Activated CD4-positive, alpha-beta memory T cell treated with anti-CD3 and anti-CD28 coated beads for 36 hours (primary cell): ENCODE measurements at regions not wholly inside any gene's neighbourhood (a gene's known extent, or its start where the extent isn't known, plus 50 kb on each side); places are given as distances from the start of the nearest gene placed in this dataset.

Experiments used
- CTCF ChIA-PET: fragments of 350-600 bp; sonication (Branson Sonifier 250); formaldehyde crosslinking; loops from one replicate; lab custom pipeline; 2021; ENCODE audit warnings: antibody characterized with exemption, inconsistent platforms; lab: Charles Lee
- POLR2A ChIA-PET: fragments of 350-600 bp; sonication (Branson Sonifier 250); formaldehyde crosslinking; loops from one replicate; lab custom pipeline; 2021; ENCODE audit warnings: antibody characterized with exemption; lab: Charles Lee
- DNase-seq: peaks from one replicate; pipeline ENCODE4 v3.0.0-alpha.2; 2020
- H3K27ac Mint-ChIP-seq: one replicate; pipeline ENCODE4 v1.8.0; 2021; ENCODE audit warnings: mixed read lengths
- H3K27me3 Mint-ChIP-seq: one replicate; pipeline ENCODE4 v1.8.0; 2021; ENCODE audit warnings: mixed read lengths
- H3K36me3 Mint-ChIP-seq: one replicate; pipeline ENCODE4 v1.8.0; 2021; ENCODE audit warnings: mixed read lengths
- H3K4me1 Mint-ChIP-seq: one replicate; pipeline ENCODE4 v1.8.0; 2021; ENCODE audit warnings: low read depth, mixed read lengths
- H3K4me3 Mint-ChIP-seq: one replicate; pipeline ENCODE4 v1.8.0; 2021; ENCODE audit warnings: mild to moderate bottlenecking, mixed read lengths
- H3K9me3 Mint-ChIP-seq: one replicate; pipeline ENCODE4 v1.8.0; 2021; ENCODE audit warnings: mixed read lengths
- intact Hi-C: fragments of 100-400 bp; cut with micrococcal nuclease; formaldehyde crosslinking; loops from one replicate; pipeline ENCODE4 v1.15.1; 2023

GRCh38 chr1:30403061-30403645 is 320.2 kb downstream of the MATN1 start:
- intact Hi-C loops: no loop called here
- H3K9me3 Mint-ChIP-seq: no peaks in the 10 kb centered on the region
- ChIA-PET POLR2A (no interaction called here), CTCF (no interaction called here)
- H3K4me3 Mint-ChIP-seq: no peak overlapping the region
- no peaks in the 10 kb centered on the region for H3K4me1 Mint-ChIP-seq
- no peaks in the 10 kb centered on the region for H3K36me3 Mint-ChIP-seq
- no peak overlapping the region for H3K27ac Mint-ChIP-seq
- peaks cover 2% of the 10 kb centered on the region for H3K27me3 Mint-ChIP-seq
- DNase-seq: no peak

GRCh38 chr1:30402031-30402430 is 321.4 kb downstream of the MATN1 start:
- Mint-ChIP-seq H3K36me3 (no peaks in the 10 kb centered on the region), H3K27ac (no peak overlapping the region), H3K4me1 (no peaks in the 10 kb centered on the region), H3K4me3 (no peak overlapping the region), H3K27me3 (peaks cover 2% of the 10 kb centered on the region), H3K9me3 (no peaks in the 10 kb centered on the region)
- ChIA-PET CTCF (no interaction called here), POLR2A (no interaction called here)
- intact Hi-C loops: no loop called here
- DNase-seq: no peak

- H3K36me3 Mint-ChIP-seq: no peaks in the 10 kb centered on the region
- intact Hi-C loops: no loop called here
- DNase-seq: no peak
- CTCF ChIA-PET: interaction anchor here (2.0 kb wide), 1 partner anchor 20 kb away, joined by 7 read pairs; no protein-coding TSS in a partner anchor
- no peak overlapping the region for H3K27ac Mint-ChIP-seq
- POLR2A ChIA-PET: no interaction called here
- H3K4me1 Mint-ChIP-seq: no peaks in the 10 kb centered on the region
- H3K27me3 Mint-ChIP-seq: peaks cover 3% of the 10 kb centered on the region
- no peak overlapping the region for H3K4me3 Mint-ChIP-seq
- H3K9me3 Mint-ChIP-seq: no peaks in the 10 kb centered on the region
Measured at GRCh38 chr1:30400507-30400906, 322.9 kb downstream of the MATN1 start.

GRCh38 chr1:30399026-30399425 is 324.4 kb downstream of the MATN1 start:
- H3K4me3 Mint-ChIP-seq: no peak overlapping the region

GRCh38 chr1:30397576-30397975 is 325.8 kb downstream of the MATN1 start:
- Mint-ChIP-seq H3K4me3 (no peak overlapping the region), H3K9me3 (no peaks in the 10 kb centered on the region), H3K27me3 (peaks cover 5% of the 10 kb centered on the region), H3K27ac (no peak overlapping the region), H3K36me3 (no peaks in the 10 kb centered on the region), H3K4me1 (no peaks in the 10 kb centered on the region)
- ChIA-PET POLR2A (no interaction called here), CTCF (no interaction called here)
- intact Hi-C loops: no loop called here
- DNase-seq: no peak

More at GRCh38 chr1:30399026-30399425, 324.4 kb downstream of the MATN1 start:
- Mint-ChIP-seq H3K36me3 (no peaks in the 10 kb centered on the region), H3K9me3 (no peaks in the 10 kb centered on the region), H3K27ac (no peak overlapping the region), H3K27me3 (peaks cover 3% of the 10 kb centered on the region), H3K4me1 (no peaks in the 10 kb centered on the region)
- ChIA-PET POLR2A (no interaction called here), CTCF (no interaction called here)
- intact Hi-C loops: no loop called here
- DNase-seq: no peak

- Mint-ChIP-seq H3K4me1 (no peaks in the 10 kb centered on the region), H3K4me3 (no peak overlapping the region), H3K9me3 (no peaks in the 10 kb centered on the region), H3K27ac (no peak overlapping the region), H3K27me3 (peaks cover 4% of the 10 kb centered on the region), H3K36me3 (no peaks in the 10 kb centered on the region)
- no peak for DNase-seq
- ChIA-PET CTCF (no interaction called here), POLR2A (no interaction called here)
- intact Hi-C loops: no loop called here
Measured at GRCh38 chr1:30395631-30396030, 327.8 kb downstream of the MATN1 start.

- Mint-ChIP-seq H3K27ac (no peak overlapping the region), H3K4me3 (no peak overlapping the region), H3K4me1 (no peaks in the 10 kb centered on the region), H3K9me3 (no peaks in the 10 kb centered on the region), H3K27me3 (peaks cover 14% of the 10 kb centered on the region), H3K36me3 (no peaks in the 10 kb centered on the region)
- no peak for DNase-seq
- POLR2A ChIA-PET: no interaction called here
- intact Hi-C loops: no loop called here
- CTCF ChIA-PET: no interaction called here
Measured at GRCh38 chr1:30388386-30388785, 335.0 kb downstream of the MATN1 start.

GRCh38 chr1:30386156-30386926 is 337.0 kb downstream of the MATN1 start:
- Mint-ChIP-seq H3K27me3 (peaks cover 15% of the 10 kb centered on the region), H3K4me1 (no peaks in the 10 kb centered on the region), H3K36me3 (no peaks in the 10 kb centered on the region), H3K9me3 (no peaks in the 10 kb centered on the region), H3K27ac (no peak overlapping the region), H3K4me3 (no peak overlapping the region)
- no peak for DNase-seq
- POLR2A ChIA-PET: no interaction called here
- CTCF ChIA-PET: no interaction called here
- intact Hi-C loops: no loop called here

GRCh38 chr1:30385246-30385995 is 338.0 kb downstream of the MATN1 start:
- no peak overlapping the region for H3K4me3 Mint-ChIP-seq
- H3K9me3 Mint-ChIP-seq: no peaks in the 10 kb centered on the region
- DNase-seq: no peak
- peaks cover 15% of the 10 kb centered on the region for H3K27me3 Mint-ChIP-seq
- CTCF ChIA-PET: no interaction called here
- no peak overlapping the region for H3K27ac Mint-ChIP-seq
- H3K36me3 Mint-ChIP-seq: no peaks in the 10 kb centered on the region
- H3K4me1 Mint-ChIP-seq: peaks cover 2% of the 10 kb centered on the region
- POLR2A ChIA-PET: no interaction called here
- intact Hi-C loops: no loop called here

- ChIA-PET POLR2A (no interaction called here), CTCF (no interaction called here)
- Mint-ChIP-seq H3K27ac (no peak overlapping the region), H3K9me3 (no peaks in the 10 kb centered on the region), H3K4me3 (no peak overlapping the region), H3K36me3 (no peaks in the 10 kb centered on the region), H3K4me1 (peaks cover 2% of the 10 kb centered on the region), H3K27me3 (peaks cover 10% of the 10 kb centered on the region)
- intact Hi-C loops: no loop called here
- no peak for DNase-seq
Measured at GRCh38 chr1:30384286-30385245, 338.8 kb downstream of the MATN1 start.

GRCh38 chr1:30383221-30383711 is 340.1 kb downstream of the MATN1 start:
- DNase-seq: no peak
- Mint-ChIP-seq H3K4me3 (no peak overlapping the region), H3K9me3 (no peaks in the 10 kb centered on the region), H3K36me3 (no peaks in the 10 kb centered on the region), H3K4me1 (peaks cover 2% of the 10 kb centered on the region), H3K27ac (no peak overlapping the region), H3K27me3 (peaks cover 10% of the 10 kb centered on the region)
- POLR2A ChIA-PET: no interaction called here
- CTCF ChIA-PET: no interaction called here
- intact Hi-C loops: no loop called here
